Parathyroid adenoma (tissue), 2 donors: ENCODE measurements at regions not wholly inside any gene's neighbourhood (a gene's known extent, or its start where the extent isn't known, plus 50 kb on each side); places are given as distances from the start of the nearest gene placed in this dataset.

ENCODE experiments used
- H2AFZ ChIP-seq: fragments of 300-600 bp; sonication (generic); one replicate; pipeline ENCODE4 v1.7.0; 2017; ENCODE audit warnings: antibody characterized with exemption, mild to moderate bottlenecking
- H3K27ac ChIP-seq: fragments of 300-600 bp; sonication (generic); one replicate; pipeline ENCODE4 v1.7.0; 2017
- H3K27me3 ChIP-seq: fragments of 300-600 bp; sonication (generic); one replicate; pipeline ENCODE4 v1.7.0; 2017; ENCODE audit warnings: low read length; ENCODE audit not compliant: control insufficient read depth, insufficient read depth
- H3K36me3 ChIP-seq: fragments of 300-600 bp; sonication (generic); one replicate; pipeline ENCODE4 v1.7.0; 2017; ENCODE audit warnings: low read length; ENCODE audit not compliant: control insufficient read depth, insufficient read depth
- H3K4me1 ChIP-seq: fragments of 300-600 bp; sonication (generic); one replicate; pipeline ENCODE4 v1.7.0; 2017; ENCODE audit warnings: control low read depth
- H3K4me2 ChIP-seq: fragments of 300-600 bp; sonication (generic); one replicate; pipeline ENCODE4 v1.7.0; 2017; ENCODE audit warnings: low read length
- H3K4me3 ChIP-seq: fragments of 300-600 bp; sonication (generic); one replicate; pipeline ENCODE4 v1.7.0; 2017; ENCODE audit warnings: low read depth, low read length
- H3K79me2 ChIP-seq: fragments of 300-600 bp; sonication (generic); one replicate; pipeline ENCODE4 v1.7.0; 2017; ENCODE audit warnings: control low read depth
- H3K9ac ChIP-seq: fragments of 300-600 bp; sonication (generic); one replicate; pipeline ENCODE4 v1.7.0; 2017; ENCODE audit warnings: mild to moderate bottlenecking
- H3K9me3 ChIP-seq: fragments of 300-600 bp; sonication (generic); one replicate; pipeline ENCODE4 v1.7.0; 2017; ENCODE audit warnings: low read length; ENCODE audit not compliant: control insufficient read depth
- CTCF ChIP-seq: fragments of 300-600 bp; sonication (generic); IDR thresholded peaks from one replicate; pipeline ENCODE4 v1.7.0; 2017; ENCODE audit warnings: antibody characterized with exemption, mild to moderate bottlenecking
- donor health status: primary hyperparathyroidism.

GRCh38 chr2:563512-563911 is 113.7 kb downstream of the TMEM18 start:
- Histone ChIP-seq H3K79me2 (no peaks in the 10 kb centered on the region), H3K27me3 (no peaks in the 10 kb centered on the region), H2AFZ (no peak overlapping the region), H3K9me3 (no peaks in the 10 kb centered on the region), H3K36me3 (no peaks in the 10 kb centered on the region), H3K4me1 (no peaks in the 10 kb centered on the region), H3K4me3 (no peak overlapping the region), H3K9ac (no peak overlapping the region), H3K27ac (no peak overlapping the region), H3K4me2 (no peak overlapping the region)
- TF ChIP-seq CTCF = no peak

- H3K79me2 ChIP-seq = no peaks in the 10 kb centered on the region
- no peaks in the 10 kb centered on the region for H3K36me3 ChIP-seq
- H3K27me3 ChIP-seq = no peaks in the 10 kb centered on the region
- no peak for TF ChIP-seq CTCF
- no peaks in the 10 kb centered on the region for H3K4me1 ChIP-seq
- no peak overlapping the region for H3K4me2 ChIP-seq
- no peak overlapping the region for H3K4me3 ChIP-seq
- no peaks in the 10 kb centered on the region for H3K9me3 ChIP-seq
- H3K27ac ChIP-seq = no peak overlapping the region
- H3K9ac ChIP-seq = no peak overlapping the region
- no peak overlapping the region for H2AFZ ChIP-seq
These were observed 114.5 kb downstream of the TMEM18 start for GRCh38 chr2:562391-563364.

GRCh38 chr2:558879-559278 is 118.3 kb downstream of the TMEM18 start:
- no peak overlapping the region for H3K9ac ChIP-seq
- no peaks in the 10 kb centered on the region for H3K27me3 ChIP-seq
- H3K4me3 ChIP-seq = no peak overlapping the region
- H3K27ac ChIP-seq = no peak overlapping the region
- no peaks in the 10 kb centered on the region for H3K36me3 ChIP-seq
- no peaks in the 10 kb centered on the region for H3K79me2 ChIP-seq
- no peak for TF ChIP-seq CTCF
- no peaks in the 10 kb centered on the region for H3K9me3 ChIP-seq
- no peak overlapping the region for H2AFZ ChIP-seq
- no peaks in the 10 kb centered on the region for H3K4me1 ChIP-seq
- H3K4me2 ChIP-seq = no peak overlapping the region

GRCh38 chr2:558302-558642 is 118.9 kb downstream of the TMEM18 start:
- Histone ChIP-seq H3K79me2 (no peaks in the 10 kb centered on the region), H2AFZ (no peak overlapping the region), H3K4me1 (no peaks in the 10 kb centered on the region), H3K4me3 (no peak overlapping the region), H3K27ac (no peak overlapping the region), H3K36me3 (no peaks in the 10 kb centered on the region), H3K9me3 (no peaks in the 10 kb centered on the region), H3K9ac (no peak overlapping the region), H3K27me3 (no peaks in the 10 kb centered on the region), H3K4me2 (no peak overlapping the region)
- TF ChIP-seq CTCF = no peak
